GM18499 (cell line): ENCODE measurements at regions not wholly inside any gene's neighbourhood (a gene's known extent, or its start where the extent isn't known, plus 50 kb on each side); places are given as distances from the start of the nearest gene placed in this dataset.

Experiments
- ATAC-seq: cut with Tn5 transposase; IDR thresholded peaks from one replicate; pipeline ENCODE4 v1.9.1; 2021; ENCODE audit warnings: moderate number of reproducible peaks; ENCODE audit not compliant: insufficient read depth, unreplicated experiment

- no peak for ATAC-seq
These were observed 723.3 kb upstream of the MAP3K7 start for GRCh38 chr6:91310178-91310577.

DNA sequence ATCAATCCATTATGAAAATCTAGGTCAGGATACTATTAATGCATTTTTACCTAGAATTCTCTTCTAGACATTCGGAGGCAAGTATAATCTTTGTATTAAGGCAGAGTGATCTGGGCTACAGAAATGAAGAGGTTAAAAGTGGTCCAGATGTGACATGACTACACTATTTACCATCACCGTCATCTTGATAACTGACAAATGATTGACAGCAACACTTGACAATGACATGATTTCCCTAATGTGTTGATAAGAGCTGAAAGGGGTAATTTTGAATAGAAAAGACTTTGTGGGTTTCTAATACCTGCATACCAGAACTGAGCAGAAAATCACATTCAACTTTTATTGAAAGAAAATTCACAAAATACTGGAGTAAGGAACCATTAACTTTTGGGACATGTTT is 718.9 kb upstream of the MAP3K7 start:
- no peak for ATAC-seq

- no peak for ATAC-seq
These were observed 717.6 kb upstream of the MAP3K7 start for GRCh38 chr6:91304521-91304920.

GRCh38 chr6:91303326-91303725 is 716.5 kb upstream of the MAP3K7 start:
- no peak for ATAC-seq

GRCh38 chr6:91299544-91300491 is 712.9 kb upstream of the MAP3K7 start:
- no peak for ATAC-seq

DNA sequence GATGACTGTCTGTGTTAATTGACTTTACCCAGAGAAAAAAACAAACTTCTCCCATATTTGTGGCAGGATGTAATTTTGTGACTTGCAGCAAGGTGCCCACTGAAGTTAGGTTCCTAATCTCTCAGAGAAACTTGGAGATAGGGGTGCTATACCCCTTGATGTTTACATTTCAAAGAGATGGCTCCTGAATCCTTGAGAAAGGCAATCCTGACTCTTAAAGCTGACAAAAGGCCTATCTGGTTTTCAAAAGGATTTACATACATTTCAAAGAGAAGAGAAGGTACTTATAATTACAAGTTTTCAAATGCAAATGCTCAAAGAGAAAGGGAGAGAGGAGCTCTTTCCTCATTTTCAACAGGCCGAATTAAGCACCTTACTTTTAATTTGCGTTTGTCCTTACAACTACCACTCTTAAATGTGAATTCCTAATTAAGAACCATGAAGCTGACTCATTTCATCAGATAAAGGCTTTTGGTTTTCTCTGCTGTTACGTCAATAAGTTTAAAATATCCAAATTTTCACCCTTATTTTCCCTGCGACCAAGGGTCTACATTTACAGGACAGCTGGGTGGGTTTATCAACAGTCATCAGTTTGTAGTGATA is 711.8 kb upstream of the MAP3K7 start:
- no peak for ATAC-seq

- no peak for ATAC-seq
These were observed 706.5 kb upstream of the MAP3K7 start for GRCh38 chr6:91293395-91293794.

- ATAC-seq, result no peak
These were observed 704.2 kb upstream of the MAP3K7 start for GRCh38 chr6:91291071-91291470.

- ATAC-seq, result no peak
These were observed 701.9 kb upstream of the MAP3K7 start for GRCh38 chr6:91288741-91289140.

DNA sequence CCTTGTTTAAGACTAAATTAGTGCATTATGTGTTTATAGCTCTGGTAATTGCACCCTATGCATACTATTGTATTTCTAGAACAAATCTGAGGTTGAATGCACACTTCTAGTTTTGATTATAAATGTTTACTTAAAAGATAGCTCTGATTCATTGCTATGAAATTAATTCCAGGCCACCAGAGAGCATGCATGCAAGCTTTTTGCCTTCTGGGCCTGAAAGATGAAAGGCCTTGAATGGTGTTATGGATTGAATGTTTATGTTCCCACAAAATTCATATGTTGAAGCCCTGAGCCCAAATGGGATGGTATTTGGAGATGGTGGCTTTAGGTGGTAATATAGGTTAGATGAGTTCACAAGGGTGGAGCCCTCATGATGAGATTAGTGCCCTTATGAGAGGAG is 695.0 kb upstream of the MAP3K7 start:
- ATAC-seq, result no peak

GRCh38 chr6:91280494-91280830 is 693.6 kb upstream of the MAP3K7 start:
- ATAC-seq, result no peak

GRCh38 chr6:91279740-91280493 is 693.0 kb upstream of the MAP3K7 start:
- no peak for ATAC-seq

- ATAC-seq, result no peak
These were observed 691.5 kb upstream of the MAP3K7 start for GRCh38 chr6:91278416-91278815.

DNA sequence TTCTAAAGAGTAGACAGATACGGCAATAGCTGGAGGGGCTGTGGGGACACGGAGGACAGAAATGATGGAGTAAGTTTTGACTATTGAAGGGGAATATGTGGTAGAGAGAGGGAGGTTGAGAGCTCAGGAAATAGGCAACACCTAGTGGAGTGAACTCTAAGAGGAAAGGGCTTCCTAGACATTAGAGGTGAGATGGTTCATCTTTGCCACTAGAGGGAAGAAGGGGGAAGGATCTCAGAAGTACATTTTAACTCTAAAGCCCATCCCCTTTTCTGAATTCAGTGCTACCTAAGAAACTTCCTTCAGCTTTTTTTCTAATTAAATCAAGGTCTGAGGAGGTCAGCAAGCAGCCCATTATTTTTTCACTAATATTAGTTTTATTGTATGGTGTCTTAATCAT is 689.4 kb upstream of the MAP3K7 start:
- ATAC-seq, result peak; percentile 78

DNA sequence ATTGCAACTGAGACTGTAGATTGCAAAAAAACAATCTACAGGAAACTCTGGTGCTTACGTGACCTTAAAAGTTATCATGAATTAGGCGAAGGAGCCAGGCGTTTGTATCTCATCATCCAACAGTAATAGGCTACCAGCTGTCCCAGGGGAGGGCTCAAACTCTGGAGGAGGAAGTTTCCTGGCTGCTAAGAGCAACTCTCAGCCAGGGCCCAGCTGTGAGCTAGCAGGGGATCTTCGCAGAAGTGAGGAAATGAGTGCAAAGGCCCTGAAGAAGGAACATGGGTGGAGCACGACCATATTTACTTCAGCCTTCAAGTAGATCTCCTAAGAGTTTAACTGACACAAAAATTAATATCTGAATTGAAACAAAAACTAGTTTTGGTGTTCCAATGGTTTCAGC is 686.9 kb upstream of the MAP3K7 start:
- no peak for ATAC-seq

- ATAC-seq, result no peak
These were observed 684.9 kb upstream of the MAP3K7 start for GRCh38 chr6:91271807-91272206.

- ATAC-seq, result no peak
These were observed 682.1 kb upstream of the MAP3K7 start for GRCh38 chr6:91268941-91269340.

DNA sequence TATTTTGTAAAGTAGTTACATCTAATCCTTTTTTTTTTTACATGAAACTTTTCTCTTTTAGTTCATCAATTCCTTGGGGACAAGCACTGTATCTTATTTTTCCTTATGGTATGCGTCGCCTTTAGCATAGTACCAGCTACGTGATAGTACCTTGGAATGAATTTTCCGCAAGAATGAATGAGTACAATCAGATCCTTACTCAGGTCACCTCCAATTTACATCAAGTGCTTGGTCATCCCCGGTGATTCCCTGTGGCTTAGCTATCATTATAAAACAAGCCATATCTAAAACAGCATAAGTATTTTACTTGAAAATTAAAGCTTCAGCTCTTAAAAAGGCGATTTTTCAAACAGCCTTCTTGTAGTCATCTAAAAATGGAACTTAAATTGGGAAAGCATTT is 680.4 kb upstream of the MAP3K7 start:
- ATAC-seq, result no peak

DNA sequence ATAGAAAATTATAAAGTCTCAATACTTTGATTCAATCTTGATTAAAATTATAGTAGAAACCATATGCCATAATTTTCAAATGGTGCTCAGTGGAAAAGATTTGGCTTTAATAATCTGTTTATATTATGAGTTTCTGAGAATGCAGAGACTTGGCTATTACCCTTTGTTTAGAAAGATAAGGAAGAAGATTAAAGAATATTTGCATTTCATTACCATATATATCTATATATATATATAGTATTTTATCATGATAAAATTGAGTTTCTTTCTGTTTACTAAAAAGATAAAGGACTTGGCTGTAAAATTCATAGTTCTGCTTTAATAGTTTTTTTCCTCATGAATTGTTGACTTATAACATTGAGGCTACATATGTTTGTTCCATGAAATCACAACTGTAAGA is 679.3 kb upstream of the MAP3K7 start:
- no peak for ATAC-seq

DNA sequence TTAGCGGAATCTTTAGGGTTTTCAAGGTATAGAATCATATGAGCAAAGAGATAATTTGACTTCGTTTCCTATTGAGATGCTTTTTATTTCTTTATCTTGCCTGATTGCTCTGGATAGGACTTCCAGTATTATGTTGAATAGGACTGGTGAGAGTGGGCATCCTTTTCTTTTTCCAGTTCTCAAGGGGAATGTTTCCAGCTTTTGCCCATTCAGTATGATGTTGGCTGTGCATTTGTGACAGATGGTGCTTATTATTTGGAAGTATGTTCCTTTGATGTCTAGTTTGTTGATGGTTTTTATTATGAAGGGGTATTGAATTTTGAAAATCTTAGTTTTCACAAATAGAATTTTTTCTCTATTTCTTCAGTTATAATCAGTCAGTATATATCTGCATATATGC is 656.6 kb upstream of the MAP3K7 start:
- ATAC-seq, result no peak

- ATAC-seq, result no peak
These were observed 655.7 kb upstream of the MAP3K7 start for GRCh38 chr6:91242614-91242949.
